K562 (cell line): ENCODE measurements at regions not wholly inside any gene's neighbourhood (a gene's known extent, or its start where the extent isn't known, plus 50 kb on each side); places are given as distances from the start of the nearest gene placed in this dataset.

ENCODE experiments used
- ATAC-seq: fragments of 200-7000 bp; cut with Tn5 transposase; 3 replicates; pipeline ENCODE4 v1.9.1; 2020; ENCODE audit warnings: moderate library complexity
- BruUV-seq: library from RNA; stranded (reverse); fragments of 400-500 nt; replicated peaks from 2 replicates; lab custom pipeline; 2021; lab: Mats Ljungman, UMichigan
- CTCF ChIA-PET: fragments of 300-600 bp; formaldehyde crosslinking; extraction: SDS; loops from one replicate; lab custom pipeline; 2021; ENCODE audit warnings: low intra/inter-chr PET ratio; lab: Yijun Ruan, JAX
- POLR2A ChIA-PET: fragments of 300-600, 350-650 bp; sonication (Branson Sonifier 250); formaldehyde crosslinking; extraction: SDS; loops from one replicate; lab custom pipeline; 2021; ENCODE audit warnings: antibody characterized with exemption, inconsistent platforms; lab: Yijun Ruan, JAX
- DNase-seq, 4 experiments: peaks; one replicate each; pipeline versions ENCODE4 v3.0.0 to v3.0.0-alpha.2; 2011 to 2018; ENCODE audit warnings: low spot score in 3 of 4, mixed read lengths in 3 of 4; ENCODE audit errors: extremely low read depth in 1 of 4
- FAIRE-seq: peaks from 2 replicates; lab custom pipeline; 2011; peaks lifted over from hg19 to GRCh38; lab: Jason Lieb, UNC
- H2AFZ ChIP-seq: 2 replicates; pipeline ENCODE4 v1.6.0; 2011; ENCODE audit warnings: low read depth, low read length, control low read depth, inconsistent platforms
- H3K27ac ChIP-seq: fragments of 200-600 bp; 3 replicates; pipeline ENCODE4 v1.8.0; 2011; ENCODE audit warnings: low read depth, mild to moderate bottlenecking, control low read depth, inconsistent platforms, low read length, moderate library complexity, mixed read lengths; ENCODE audit errors: extremely low read depth
- H3K27me3 ChIP-seq, 2 experiments: fragments of 300-600 bp in 1 of 2; 2 replicates in 1 of 2; 3 replicates in 1 of 2; pipeline versions ENCODE4 v1.6.0 to v1.8.0; 2011; ENCODE audit warnings: inconsistent platforms in 2 of 2, low read length in 2 of 2, mild to moderate bottlenecking in 1 of 2, mixed read lengths in 1 of 2, moderate library complexity in 1 of 2; ENCODE audit not compliant: control insufficient read depth in 2 of 2, insufficient read depth in 2 of 2
- H3K36me3 ChIP-seq: fragments of 300-600 bp; 3 replicates; pipeline ENCODE4 v1.8.0; 2011; ENCODE audit warnings: mild to moderate bottlenecking, low read length, inconsistent platforms; ENCODE audit not compliant: control insufficient read depth, insufficient read depth
- H3K4me1 ChIP-seq, 2 experiments: fragments of 200-600 bp in 1 of 2; replicated peaks in 1 of 2; 2 replicates in 1 of 2; 3 replicates in 1 of 2; pipeline versions ENCODE4 v1.5.1 to v1.8.0; 2011; ENCODE audit warnings: inconsistent platforms in 2 of 2, low read length in 2 of 2, mild to moderate bottlenecking in 1 of 2, mixed read lengths in 1 of 2, moderate library complexity in 1 of 2; ENCODE audit not compliant: control insufficient read depth in 2 of 2, insufficient read depth in 2 of 2
- H3K4me2 ChIP-seq: 2 replicates; pipeline ENCODE4 v1.6.1; 2011; ENCODE audit warnings: low read length, control low read depth, inconsistent platforms, mixed read lengths; ENCODE audit not compliant: insufficient read depth
- H3K4me3 ChIP-seq: fragments of 200-600 bp; sonication (generic), shearing (Covaris generic); 2 replicates; pipeline ENCODE4 v1.5.1; 2016; ENCODE audit warnings: control low read depth, inconsistent platforms
- H3K79me2 ChIP-seq: fragments of 200-600 bp; 3 replicates; pipeline ENCODE4 v1.8.0; 2011; ENCODE audit warnings: low read length, inconsistent platforms; ENCODE audit not compliant: control insufficient read depth, insufficient read depth
- H3K9ac ChIP-seq, 2 experiments: 2 replicates each; pipeline versions ENCODE4 v1.6.0 to v1.6.1; 2011; ENCODE audit warnings: low read depth in 2 of 2, low read length in 2 of 2, control low read depth in 1 of 2, inconsistent platforms in 1 of 2, mild to moderate bottlenecking in 1 of 2, mixed read lengths in 1 of 2; ENCODE audit not compliant: insufficient read depth in 1 of 2
- H3K9me1 ChIP-seq: one replicate; pipeline ENCODE4 v1.6.0; 2011; ENCODE audit warnings: inconsistent platforms, mild to moderate bottlenecking, low read length, moderate library complexity; ENCODE audit not compliant: control insufficient read depth, insufficient read depth
- H3K9me3 ChIP-seq: replicated peaks from 2 replicates; pipeline ENCODE4 v1.5.1; 2011; ENCODE audit warnings: low read depth, low read length, inconsistent platforms; ENCODE audit not compliant: control insufficient read depth, insufficient read depth
- H4K20me1 ChIP-seq: replicated peaks from 2 replicates; pipeline ENCODE4 v1.6.1; 2011; ENCODE audit warnings: low read length, inconsistent platforms, mixed read lengths; ENCODE audit not compliant: control insufficient read depth, insufficient read depth
- HBP1 ChIP-seq: fragments of 450-650 bp; formaldehyde crosslinking; IDR thresholded peaks from 2 replicates; pipeline ENCODE4 v1.4.0; 2022; ENCODE audit warnings: missing genetic modification characterization
- HDAC1 ChIP-seq, 2 experiments: fragments of 450-650 bp; IDR thresholded peaks; 2 replicates each; pipeline ENCODE4 v1.6.1; 2016 to 2017; ENCODE audit warnings: inconsistent platforms in 1 of 2, mild to moderate bottlenecking in 1 of 2, moderate library complexity in 1 of 2
- HIVEP1 ChIP-seq: fragments of 250-450 bp; sonication (Bioruptor Pico); IDR thresholded peaks from 2 replicates; pipeline ENCODE4 v1.4.0; 2020; ENCODE audit warnings: mild to moderate bottlenecking
- MTA2 ChIP-seq: fragments of 450-650 bp; IDR thresholded peaks from 2 replicates; pipeline ENCODE4 v1.6.1; 2016; ENCODE audit warnings: low read depth
- OTX1 ChIP-seq: fragments of 450-650 bp; formaldehyde crosslinking; IDR thresholded peaks from 2 replicates; pipeline ENCODE4 v1.4.0; 2022; ENCODE audit warnings: mild to moderate bottlenecking
- THRB ChIP-seq: fragments of 450-650 bp; formaldehyde crosslinking; conservative IDR thresholded peaks from 2 replicates; pipeline ENCODE4 v1.4.0; 2022; ENCODE audit warnings: mild to moderate bottlenecking, missing genetic modification characterization
- ZBTB26 ChIP-seq: fragments of 450-650 bp; formaldehyde crosslinking; IDR thresholded peaks from 2 replicates; pipeline ENCODE4 v1.4.0; 2022; ENCODE audit warnings: missing genetic modification characterization
- ZNF717 ChIP-seq: fragments of 250-450 bp; sonication (Bioruptor Pico); IDR thresholded peaks from 2 replicates; pipeline ENCODE4 v1.5.0; 2021
- WGBS: fragments of 100-300 bp; shearing (Covaris generic); methylation state at CpG from one replicate; pipeline ENCODE4 v1.1.6; 2016; ENCODE audit warnings: low coverage, mixed read lengths; ENCODE audit not compliant: insufficient coverage; ENCODE audit errors: missing lambda C conversion rate; 5-methylcytosine and 5-hydroxymethylcytosine counted together
- in situ Hi-C: fragments of 300-500 bp; cut with MboI; formaldehyde crosslinking; loops from 4 replicates; pipeline ENCODE4 v1.15.0; 2018; ENCODE audit warnings: inconsistent platforms, mixed read lengths
- intact Hi-C: fragments of 100-400 bp; cut with micrococcal nuclease; formaldehyde crosslinking; loops from 2 replicates; pipeline ENCODE4 v1.14.2; 2022

- H3K4me3 ChIP-seq, result no peak overlapping the region
- ChIA-PET CTCF (no interaction called here), POLR2A (interaction anchor here (1.3 kb wide), 1 partner anchor 10 kb away, joined by 3 read pairs; no protein-coding TSS in a partner anchor)
- H3K27ac ChIP-seq, result no peak overlapping the region
- no peak overlapping the region for H2AFZ ChIP-seq
- in situ Hi-C loops, result no loop called here
- no peaks in the 10 kb centered on the region for H3K4me1 ChIP-seq
- no peaks in the 10 kb centered on the region for H3K36me3 ChIP-seq
- BruUV-seq, result no TSS peak
- H3K27me3 ChIP-seq, result peaks cover 3 to 6% of the 10 kb centered on the region in 2 experiments; a peak in 3 of 5 replicates
- intact Hi-C loops, result no loop called here
- H3K9me1 ChIP-seq, result no peaks in the 10 kb centered on the region
- H4K20me1 ChIP-seq, result no peaks in the 10 kb centered on the region
- no peak for ATAC-seq
- no peak for DNase-seq
- FAIRE-seq, result no peak
- H3K9ac ChIP-seq, result no peak overlapping the region
- no peaks in the 10 kb centered on the region for H3K9me3 ChIP-seq
- no peaks in the 10 kb centered on the region for H3K79me2 ChIP-seq
- TF ChIP-seq THRB (CRISPR knock-in tag) (0 out of 2 replicates have a peak, but pooled peaks have one; percentile 44), ZBTB26 (CRISPR knock-in tag) (peak; percentile 76; the same call in 1 of the 2 replicates), MTA2 (no peak), HDAC1 (IDR thresholded peaks at IDR 0.05) (0 out of 4 replicates have a peak, but pooled peaks of 1 of the 2 experiments have one; percentile 18), HIVEP1 (CRISPR knock-in tag) (no peak), OTX1 (CRISPR knock-in tag) (peak; percentile 84), HBP1 (0 out of 2 replicates have a peak, but pooled peaks have one; percentile 10), ZNF717 (CRISPR knock-in tag) (no peak)
- H3K4me2 ChIP-seq, result no peak overlapping the region
- 2% methylated on average over 9 of the region's 9 CpGs for WGBS
Observed at GRCh38 chr6:11427091-11427722, 110.3 kb upstream of the TMEM170B start.
